Mammary epithelial cell (primary cell): ENCODE measurements at regions not wholly inside any gene's neighbourhood (a gene's known extent, or its start where the extent isn't known, plus 50 kb on each side); places are given as distances from the start of the nearest gene placed in this dataset.

Experiments used
- EZH2 ChIP-seq: IDR thresholded peaks from 2 replicates; pipeline ENCODE4 v1.6.1; 2012; ENCODE audit warnings: low read length, inconsistent platforms, borderline replicate concordance
- TF ChIP-seq, protein P1 (sequence below), 2 donors: IDR thresholded peaks in 1 of 2; conservative IDR thresholded peaks in 1 of 2; 2 replicates each; pipeline ENCODE4 v1.5.1; 2011 to 2012; ENCODE audit warnings: inconsistent platforms in 2 of 2, low read length in 2 of 2, mild to moderate bottlenecking in 2 of 2, control low read depth in 1 of 2, low read depth in 1 of 2; ENCODE audit not compliant: insufficient read depth in 1 of 2; ENCODE audit errors: extremely low read depth in 1 of 2

DNA sequence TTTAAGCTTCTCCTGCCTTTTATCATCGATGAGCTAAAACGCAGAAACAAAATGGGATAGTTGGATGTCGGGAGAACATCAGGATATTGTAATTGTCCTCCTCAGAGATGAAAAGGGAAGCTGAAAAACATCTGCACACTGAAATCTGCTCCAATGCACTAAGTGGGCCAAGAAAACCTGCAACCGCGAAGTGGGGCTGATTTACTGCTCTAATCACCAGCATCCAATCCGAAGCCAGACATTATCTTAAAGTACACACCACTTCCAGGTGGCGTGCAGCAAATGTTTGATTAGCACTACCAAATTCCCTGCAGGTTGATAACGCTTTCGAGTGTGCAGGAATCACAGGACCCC lies 230.3 kb upstream of the SLC14A2 start:
- TF ChIP-seq, protein P1, sequence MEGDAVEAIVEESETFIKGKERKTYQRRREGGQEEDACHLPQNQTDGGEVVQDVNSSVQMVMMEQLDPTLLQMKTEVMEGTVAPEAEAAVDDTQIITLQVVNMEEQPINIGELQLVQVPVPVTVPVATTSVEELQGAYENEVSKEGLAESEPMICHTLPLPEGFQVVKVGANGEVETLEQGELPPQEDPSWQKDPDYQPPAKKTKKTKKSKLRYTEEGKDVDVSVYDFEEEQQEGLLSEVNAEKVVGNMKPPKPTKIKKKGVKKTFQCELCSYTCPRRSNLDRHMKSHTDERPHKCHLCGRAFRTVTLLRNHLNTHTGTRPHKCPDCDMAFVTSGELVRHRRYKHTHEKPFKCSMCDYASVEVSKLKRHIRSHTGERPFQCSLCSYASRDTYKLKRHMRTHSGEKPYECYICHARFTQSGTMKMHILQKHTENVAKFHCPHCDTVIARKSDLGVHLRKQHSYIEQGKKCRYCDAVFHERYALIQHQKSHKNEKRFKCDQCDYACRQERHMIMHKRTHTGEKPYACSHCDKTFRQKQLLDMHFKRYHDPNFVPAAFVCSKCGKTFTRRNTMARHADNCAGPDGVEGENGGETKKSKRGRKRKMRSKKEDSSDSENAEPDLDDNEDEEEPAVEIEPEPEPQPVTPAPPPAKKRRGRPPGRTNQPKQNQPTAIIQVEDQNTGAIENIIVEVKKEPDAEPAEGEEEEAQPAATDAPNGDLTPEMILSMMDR (conservative IDR thresholded peaks at IDR 0.05 in 1 of 2, IDR thresholded peaks at IDR 0.05 in 1 of 2; ENCODE audit: extremely low read depth in 1 of 2, insufficient read depth in 1 of 2, low read depth in 1 of 2, low read length in 2 of 2) = no peak
- no peak for TF ChIP-seq EZH2
